Loucy (cell line): ENCODE measurements at regions not wholly inside any gene's neighbourhood (a gene's known extent, or its start where the extent isn't known, plus 50 kb on each side); places are given as distances from the start of the nearest gene placed in this dataset.

Experiments
- CTCF ChIP-seq: fragments of 200-600 bp; sonication (generic); conservative IDR thresholded peaks from 2 replicates; pipeline ENCODE4 v1.5.1; 2014; ENCODE audit warnings: mild to moderate bottlenecking, antibody characterized with exemption, low read length
- EZH2phosphoT487 ChIP-seq: fragments of 200-600 bp; IDR thresholded peaks from 2 replicates; pipeline ENCODE4 v1.6.1; 2018; ENCODE audit warnings: antibody characterized with exemption, mild to moderate bottlenecking, moderate library complexity, borderline replicate concordance

GRCh38 chr12:124096109-124096508 lies 123.1 kb downstream of the ZNF664 start:
- TF ChIP-seq CTCF (no peak), EZH2phosphoT487 (no peak)
